ENCODE measurements at regions not wholly inside any gene's neighbourhood (a gene's known extent, or its start where the extent isn't known, plus 50 kb on each side); places are given as distances from the start of the nearest gene placed in this dataset.
"Not testable (repeated sequence)": the region's sequence is repeated elsewhere in the genome, so short reads cannot be mapped to it uniquely, and the experiment has no call there.

DNA sequence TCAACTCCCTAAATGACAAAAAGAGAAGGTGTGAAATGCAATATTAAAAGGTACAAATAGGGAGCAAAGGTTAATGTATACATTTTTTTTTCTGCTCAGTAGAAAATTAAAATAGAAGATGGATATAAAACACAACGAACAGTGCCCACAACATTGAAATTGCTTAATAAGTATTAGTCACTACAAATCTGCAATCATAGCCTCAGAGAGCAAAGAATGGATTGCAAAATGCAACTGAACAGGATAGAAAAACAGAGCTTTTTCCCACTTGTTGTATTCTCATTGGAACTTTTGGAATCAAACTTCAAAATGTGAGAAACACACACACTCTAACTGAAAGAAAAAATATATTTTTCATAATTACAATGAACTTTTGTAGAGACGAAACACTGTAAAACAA, 552.2 kb upstream of the NCAM2 start:
- no peak for DNase-seq

DNA sequence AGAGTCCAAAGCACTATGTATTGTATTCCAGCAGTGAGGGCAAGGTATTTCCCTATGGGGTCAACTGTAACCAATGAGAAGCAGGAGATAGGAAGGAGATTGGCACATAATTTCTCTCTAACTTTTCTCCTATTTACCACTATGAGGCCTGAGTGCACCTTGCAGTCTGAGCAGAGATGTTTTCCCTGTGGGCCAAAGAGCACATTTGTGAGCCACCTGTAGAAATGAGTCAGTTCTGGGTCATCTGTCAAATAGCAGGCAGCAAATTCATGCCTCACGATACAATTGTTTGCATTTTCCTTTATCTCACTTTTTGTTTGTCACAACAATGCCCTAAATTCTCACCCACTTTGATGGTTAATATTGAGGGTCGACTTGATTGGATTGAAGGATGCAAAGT, 547.2 kb upstream of the NCAM2 start:
- DNase-seq: no peak

DNA sequence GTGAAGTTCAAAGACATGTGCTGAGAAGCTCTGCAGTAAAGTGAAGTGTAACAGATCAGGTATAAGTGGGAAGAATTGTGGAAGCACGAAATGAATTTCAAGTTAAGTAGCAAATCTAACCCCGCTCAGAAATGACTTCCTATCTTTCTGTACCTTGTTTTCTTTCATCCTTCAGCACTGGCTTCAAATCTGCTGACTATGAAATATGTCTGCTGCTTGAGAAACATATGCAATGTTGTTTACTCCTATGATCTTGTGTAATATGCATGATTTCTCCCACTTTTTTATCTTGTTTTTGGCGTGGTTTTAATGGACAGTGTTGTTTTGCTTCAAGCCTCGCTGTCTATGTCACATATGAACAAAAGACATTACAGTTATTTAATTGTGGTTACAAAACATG, 545.3 kb upstream of the NCAM2 start:
- DNase-seq: no peak

GRCh38 chr21:20459838-20460237, 538.4 kb upstream of the NCAM2 start:
- DNase-seq: no peak

DNA sequence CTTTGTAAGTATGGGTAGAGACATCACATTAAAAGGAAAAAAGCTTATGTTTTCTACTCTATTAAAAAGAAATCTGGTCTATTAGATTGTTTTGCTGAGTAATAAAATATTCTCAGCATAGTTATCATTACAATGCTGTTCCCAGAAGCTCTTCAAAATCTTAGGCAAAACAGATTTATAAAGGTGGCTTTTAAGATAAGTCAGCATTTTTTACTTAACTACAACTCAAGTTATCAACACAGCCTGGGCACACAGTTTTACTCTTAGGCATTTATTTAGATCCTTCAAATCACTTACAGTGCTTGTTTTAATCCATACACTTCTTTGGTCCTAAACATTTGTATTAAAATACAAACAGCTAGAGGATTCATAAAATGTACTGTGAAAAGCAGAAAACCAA, 534.8 kb upstream of the NCAM2 start:
- no peak for DNase-seq

GRCh38 chr21:20469361-20469760, 528.8 kb upstream of the NCAM2 start:
- DNase-seq: no peak

- no peak for DNase-seq
These were observed 511.9 kb upstream of the NCAM2 start for GRCh38 chr21:20486303-20486702.

DNA sequence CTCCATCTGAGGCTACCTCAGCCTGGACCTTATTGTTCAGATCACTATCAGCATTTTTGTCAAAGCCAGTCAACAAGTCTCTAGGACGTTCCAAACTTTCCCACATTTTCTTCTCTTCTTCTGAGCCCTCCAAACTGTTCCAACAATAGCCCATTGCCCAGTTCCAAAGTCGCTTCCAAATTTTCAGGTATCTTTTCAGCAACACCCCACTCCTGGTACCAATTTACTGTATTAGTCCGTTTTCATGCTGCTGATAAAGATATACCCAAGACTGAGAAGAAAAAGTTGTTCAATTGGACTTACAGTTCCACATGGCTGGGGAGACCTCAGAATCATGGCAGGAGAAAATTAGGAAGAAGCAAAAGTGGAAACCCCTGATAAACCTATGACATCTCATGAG, 495.3 kb upstream of the NCAM2 start:
- not testable (repeated sequence) for DNase-seq

DNA sequence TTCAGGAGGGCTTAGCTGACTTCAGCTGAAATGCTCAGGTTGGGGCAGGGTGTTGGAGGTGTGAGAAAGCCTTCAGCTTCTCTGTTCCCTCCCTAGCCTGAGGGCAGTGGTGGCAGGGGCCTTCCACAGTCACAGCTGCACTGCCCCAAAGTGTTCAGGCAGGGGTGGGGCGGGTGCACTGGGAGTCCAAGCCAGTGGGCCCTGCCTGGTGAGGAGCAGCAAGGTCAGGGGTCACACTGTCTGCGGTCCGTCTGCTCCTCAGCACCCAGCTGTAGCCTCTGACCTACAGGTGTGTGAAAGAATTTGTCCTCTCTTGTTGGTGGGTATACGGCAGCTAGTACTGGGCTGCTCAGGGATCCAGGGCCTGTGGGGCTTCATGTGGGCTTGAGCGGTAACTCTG, 490.4 kb upstream of the NCAM2 start:
- DNase-seq: no peak

DNA sequence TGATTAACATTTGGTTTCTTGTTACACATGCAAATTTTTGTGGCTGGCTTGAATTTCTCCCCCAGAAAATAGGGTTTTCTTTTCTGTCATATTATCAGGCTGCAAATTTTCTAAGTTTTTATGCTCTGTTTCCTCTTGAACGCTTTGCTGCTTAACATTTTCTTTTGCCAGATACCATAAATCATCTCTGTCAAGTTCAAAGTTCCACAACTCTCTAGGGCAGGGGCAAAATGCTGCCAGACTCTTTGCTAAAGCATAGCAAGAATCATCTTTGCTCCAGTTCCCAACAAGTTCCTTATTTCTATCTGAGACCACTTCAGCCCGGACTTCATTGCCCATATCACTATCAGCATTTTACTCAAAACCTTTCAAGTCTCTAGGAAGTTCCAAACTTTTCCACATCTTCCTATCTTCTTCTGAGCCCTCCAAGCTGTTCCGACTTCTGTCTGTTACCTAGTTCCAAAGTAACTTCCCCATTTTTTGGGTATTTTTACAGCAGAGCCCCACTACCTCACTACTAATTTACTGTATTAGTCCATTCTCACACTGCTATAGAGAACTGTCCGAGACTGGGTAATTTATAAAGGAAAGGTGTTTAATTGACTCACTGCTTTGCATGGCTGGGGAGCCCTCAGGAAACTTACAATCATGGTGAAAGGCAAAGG, 486.9 kb upstream of the NCAM2 start:
- no peak for DNase-seq

DNA sequence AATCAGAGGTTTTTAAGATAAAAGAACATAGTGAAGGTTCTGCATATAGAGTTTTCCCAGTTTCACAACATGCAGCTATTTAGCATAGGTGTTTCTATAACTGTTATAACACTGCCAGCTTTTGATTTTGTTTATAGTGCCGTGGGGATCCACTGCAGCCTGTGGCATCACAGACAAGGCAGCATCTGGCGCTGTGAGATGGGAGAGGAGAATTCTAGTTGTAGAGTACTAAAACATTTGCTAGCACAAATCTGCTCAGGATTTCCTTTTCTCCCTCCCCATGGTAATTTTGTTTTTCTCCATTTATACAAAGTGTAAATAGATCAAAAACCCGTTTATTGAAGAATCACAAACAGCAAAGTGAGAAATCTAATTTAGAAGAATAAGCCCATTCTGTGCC, 482.8 kb upstream of the NCAM2 start:
- no peak for DNase-seq

- DNase-seq: no peak
These were observed 479.1 kb upstream of the NCAM2 start for GRCh38 chr21:20519076-20519475.

GRCh38 chr21:20522611-20523010, 475.6 kb upstream of the NCAM2 start:
- no peak for DNase-seq

DNA sequence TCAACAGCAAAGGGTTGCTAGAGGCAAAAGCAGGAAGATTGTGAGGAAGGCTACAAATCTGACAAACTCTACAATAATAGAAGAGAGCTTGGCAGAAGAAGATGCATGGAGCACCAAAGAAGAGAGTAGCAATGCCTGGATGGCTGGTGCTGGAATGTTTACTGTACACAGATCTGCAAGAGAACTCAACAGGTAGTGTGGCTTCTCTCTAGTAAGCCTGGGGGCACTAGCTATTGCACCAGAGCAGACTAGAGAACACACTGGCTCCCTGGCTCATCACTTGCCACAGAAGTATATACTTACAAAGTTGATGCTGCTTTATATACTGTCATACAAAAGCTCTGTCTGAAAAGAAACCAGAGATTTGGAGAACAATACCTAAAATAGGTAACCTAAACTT, 475.0 kb upstream of the NCAM2 start:
- DNase-seq: no peak

DNA sequence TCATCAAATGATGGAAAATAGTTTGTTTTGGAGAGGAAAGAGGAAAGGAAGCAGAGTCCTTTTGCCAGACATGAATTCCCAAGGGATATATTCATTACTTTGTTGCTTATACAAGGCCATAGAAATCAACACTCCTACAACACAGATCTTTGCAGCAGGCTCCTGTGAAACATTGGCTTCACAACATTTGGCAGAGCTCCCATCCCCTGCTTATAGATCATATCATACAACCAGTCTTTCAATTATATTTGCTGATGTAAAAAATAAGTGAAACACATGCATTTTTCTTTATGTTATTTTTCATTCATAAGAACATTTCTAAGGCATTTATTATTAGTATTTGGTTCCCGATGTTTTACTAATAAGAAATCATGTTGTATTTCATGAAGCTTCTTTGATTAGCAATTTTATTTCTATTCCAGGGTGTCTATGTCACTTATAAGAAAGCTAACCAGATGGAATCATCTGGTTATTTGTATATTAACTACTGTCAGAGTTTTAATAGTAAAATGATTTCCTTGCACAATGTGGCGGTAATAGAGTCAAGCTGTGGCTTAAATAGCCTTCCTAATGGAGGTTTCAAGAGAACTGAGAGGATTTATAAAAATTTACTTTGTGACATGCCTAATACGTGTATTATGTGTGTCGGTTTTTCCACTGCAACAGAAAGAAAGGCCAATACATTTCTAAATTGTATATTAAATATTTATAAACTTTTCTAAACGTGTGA, 470.3 kb upstream of the NCAM2 start:
- peak; percentile 2 for DNase-seq

DNA sequence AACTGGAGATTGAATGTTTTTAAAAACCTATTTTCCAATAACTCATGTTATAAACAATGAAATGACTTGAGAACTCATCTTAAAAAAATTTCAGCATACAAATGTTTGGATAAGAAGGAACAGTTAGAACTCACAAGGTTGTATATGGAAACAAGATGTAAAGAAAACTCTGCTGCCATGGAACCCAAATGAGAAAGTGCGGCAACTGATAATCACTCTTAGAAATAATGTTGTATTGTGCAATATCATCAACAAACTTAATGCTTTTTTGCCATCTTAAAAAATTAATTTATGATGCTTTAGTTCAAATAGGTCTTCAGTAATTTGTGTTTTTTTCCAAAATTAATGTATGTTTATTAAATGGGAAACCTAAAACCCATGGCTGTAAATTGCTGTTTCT, 461.1 kb upstream of the NCAM2 start:
- no peak for DNase-seq

DNA sequence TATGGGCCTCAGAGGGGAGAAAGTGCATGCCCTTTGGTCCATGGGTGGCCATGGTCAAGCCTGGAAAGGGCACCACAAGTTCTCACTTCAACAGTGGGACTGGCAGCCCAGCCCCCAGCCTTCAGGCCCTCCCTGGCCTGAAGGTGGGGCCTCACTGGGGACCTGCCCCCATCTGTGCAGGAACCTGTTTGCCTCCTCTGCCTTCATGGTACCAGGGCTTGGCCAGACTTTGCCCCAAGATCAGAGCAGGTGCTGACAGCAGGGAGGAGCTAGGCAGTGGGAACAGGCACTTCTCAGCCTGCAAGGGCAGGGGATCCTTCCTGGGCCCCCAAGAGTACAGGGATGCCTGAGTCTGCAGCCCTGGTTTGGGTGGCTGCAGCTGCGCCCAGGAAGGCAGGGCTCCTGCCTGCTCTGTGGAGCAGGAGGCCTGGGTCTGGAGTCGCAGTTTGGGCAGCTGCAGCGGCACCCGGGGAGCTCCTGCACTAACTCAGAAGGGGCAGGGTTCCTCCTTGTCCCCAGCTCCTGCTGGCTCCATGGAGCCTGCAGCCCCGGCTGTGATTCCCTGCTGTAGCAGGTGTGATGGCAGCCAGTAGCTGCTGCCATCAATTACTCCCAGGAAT, 460.1 kb upstream of the NCAM2 start:
- DNase-seq: no peak

GRCh38 chr21:20545454-20545853, 452.8 kb upstream of the NCAM2 start:
- DNase-seq: no peak

DNA sequence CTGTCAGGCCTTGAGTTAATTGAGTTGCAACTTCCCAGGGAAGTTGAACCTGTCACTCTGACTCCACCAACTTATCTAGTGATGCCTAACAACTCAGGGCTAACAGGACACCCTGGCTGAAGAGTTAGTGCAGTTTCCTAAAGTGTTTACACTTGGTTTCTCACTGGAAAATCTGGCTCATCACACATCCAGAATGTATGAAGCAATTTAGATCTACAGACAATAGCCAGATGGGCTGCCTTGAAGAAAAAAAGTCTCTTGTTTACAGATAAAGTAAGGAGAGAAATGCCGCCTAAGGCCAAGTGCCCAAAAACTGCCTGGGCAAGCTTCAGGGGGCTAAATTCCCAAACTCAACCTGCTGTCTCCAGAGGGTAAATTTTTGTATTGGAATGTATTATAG, 446.3 kb upstream of the NCAM2 start:
- no peak for DNase-seq

DNA sequence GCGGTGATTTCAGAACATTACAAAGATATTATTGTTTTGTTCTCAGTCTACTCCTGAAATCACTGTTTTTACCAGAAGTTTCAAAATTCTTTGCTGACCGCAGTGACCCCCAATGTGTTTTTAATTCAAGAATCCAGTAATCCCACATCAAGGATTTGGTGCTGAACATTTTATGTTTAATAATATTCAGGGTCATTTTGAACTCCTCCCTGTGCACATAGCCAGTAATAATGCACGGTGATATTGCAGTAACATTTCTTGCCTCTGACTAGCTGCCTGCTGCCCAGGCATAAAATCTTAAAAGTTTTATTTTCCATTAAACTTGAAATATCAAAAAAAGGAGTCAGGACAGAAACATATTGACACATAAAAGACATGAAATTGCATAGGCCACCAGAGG, 443.4 kb upstream of the NCAM2 start:
- no peak for DNase-seq

DNA sequence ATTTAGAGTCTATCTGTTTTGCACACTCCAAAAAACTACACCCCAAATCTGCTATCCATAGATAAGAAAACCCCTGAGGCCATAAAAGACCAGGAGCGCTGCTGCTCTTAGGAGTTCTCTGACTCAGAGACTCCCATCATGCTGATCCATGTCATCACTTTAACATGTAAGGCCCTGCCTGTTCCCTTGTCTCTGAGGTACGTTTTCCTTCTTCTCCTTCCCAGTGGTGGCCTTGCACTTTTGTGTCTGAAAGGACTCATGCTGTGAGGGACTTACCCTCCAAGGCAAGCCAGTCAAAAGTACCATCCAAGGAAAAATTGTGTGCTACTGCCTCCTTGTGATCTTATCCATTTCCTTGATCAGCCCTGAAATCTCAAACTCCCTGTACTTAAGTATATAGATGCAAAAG, 427.4 kb upstream of the NCAM2 start:
- no peak for DNase-seq

DNA sequence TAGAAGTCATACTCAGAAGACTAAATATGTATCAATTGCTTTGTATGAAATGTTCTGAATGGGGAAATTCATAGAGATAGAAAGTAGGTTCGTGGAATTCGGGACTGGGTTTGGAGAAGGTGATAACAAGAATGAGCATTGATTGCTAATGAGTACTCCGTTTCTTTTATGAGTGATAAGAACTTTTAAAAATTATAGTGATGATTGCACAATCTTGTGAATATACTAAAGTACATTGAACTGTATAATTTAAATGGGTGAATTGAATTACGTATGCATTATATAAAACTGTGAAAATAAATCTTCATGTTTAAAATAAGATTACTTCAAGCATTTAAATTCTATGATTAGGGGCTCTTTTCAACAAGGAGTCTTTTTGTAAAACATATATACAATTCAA, 425.6 kb upstream of the NCAM2 start:
- DNase-seq: no peak

DNA sequence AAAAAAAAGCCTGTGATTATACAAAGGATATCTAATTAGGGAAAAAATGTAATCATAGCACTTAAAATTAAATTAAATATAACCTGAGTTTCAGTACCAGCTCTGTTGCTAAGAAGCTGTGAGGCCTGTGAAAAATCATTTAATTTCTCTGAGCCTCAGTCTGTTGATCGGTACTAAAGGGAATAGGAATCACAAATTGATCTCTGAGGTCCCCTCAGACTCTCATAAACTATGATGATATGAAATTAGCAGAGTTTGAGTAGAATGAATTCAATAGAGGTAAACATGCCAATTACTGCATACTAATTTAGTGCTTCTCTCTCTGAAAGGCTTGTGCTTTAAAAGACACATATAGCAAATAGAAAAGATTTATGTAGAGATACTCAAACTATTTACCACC, 416.8 kb upstream of the NCAM2 start:
- no peak for DNase-seq

DNA sequence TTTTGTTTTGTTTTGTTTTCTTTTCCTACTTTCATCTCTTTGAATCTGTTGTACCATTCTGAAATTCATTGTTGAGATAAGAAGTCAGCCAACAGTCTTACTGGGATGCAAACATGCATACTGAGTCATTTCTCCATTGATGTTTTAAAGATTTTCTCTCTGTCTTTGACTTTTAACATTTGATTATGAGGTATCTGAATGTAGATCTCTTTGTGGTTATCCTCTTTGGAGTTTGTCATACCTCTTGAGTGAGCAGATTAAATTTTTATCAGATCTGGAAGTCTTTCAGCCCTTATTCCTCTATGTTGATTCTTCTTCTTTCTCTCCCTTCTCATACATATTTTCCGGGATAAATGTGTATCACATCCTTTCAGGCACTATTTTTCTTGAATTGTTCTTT, 406.9 kb upstream of the NCAM2 start:
- DNase-seq: no peak
